WTC11 (cell line): ENCODE measurements at regions not wholly inside any gene's neighbourhood (a gene's known extent, or its start where the extent isn't known, plus 50 kb on each side); places are given as distances from the start of the nearest gene placed in this dataset.

Experiments used
- ATAC-seq: fragments of 200-7000 bp; cut with Tn5 transposase; 2 replicates; pipeline ENCODE4 v1.10.0; 2021; ENCODE audit warnings: mild to moderate bottlenecking, moderate library complexity
- CTCF ChIA-PET: fragments of 300-600 bp; sonication (Branson Sonifier 250); formaldehyde crosslinking; loops from one replicate; lab custom pipeline; 2021; ENCODE audit warnings: antibody characterized with exemption; lab: Charles Lee
- POLR2A ChIA-PET: fragments of 350-600 bp; sonication (Branson Sonifier 250); formaldehyde crosslinking; loops from one replicate; lab custom pipeline; 2021; ENCODE audit warnings: antibody characterized with exemption; lab: Charles Lee
- DNase-seq: peaks from one replicate; pipeline ENCODE4 v3.0.0; 2021; ENCODE audit warnings: low spot score
- H3K27ac Mint-ChIP-seq: 2 replicates; pipeline ENCODE4 v1.8.0; 2021; ENCODE audit warnings: mixed read lengths
- H3K27me3 Mint-ChIP-seq: 2 replicates; pipeline ENCODE4 v1.8.0; 2021; ENCODE audit warnings: low read depth, mild to moderate bottlenecking, moderate library complexity, mixed read lengths
- H3K36me3 Mint-ChIP-seq: 2 replicates; pipeline ENCODE4 v1.8.0; 2021; ENCODE audit warnings: mixed read lengths
- H3K4me1 Mint-ChIP-seq: 2 replicates; pipeline ENCODE4 v1.8.0; 2022; ENCODE audit warnings: mixed read lengths
- H3K4me3 Mint-ChIP-seq: 2 replicates; pipeline ENCODE4 v1.8.0; 2021; ENCODE audit warnings: mild to moderate bottlenecking, moderate library complexity, mixed read lengths
- H3K9me3 Mint-ChIP-seq: 2 replicates; pipeline ENCODE4 v1.8.0; 2021; ENCODE audit warnings: mixed read lengths
- AFF4 ChIP-seq: sonication (generic); formaldehyde crosslinking; IDR thresholded peaks from 2 replicates; pipeline ENCODE4 v1.8.1; 2023; ENCODE audit warnings: mild to moderate bottlenecking, missing genetic modification reagents, borderline replicate concordance
- E2F1 ChIP-seq: sonication (generic); formaldehyde crosslinking; IDR thresholded peaks from 2 replicates; pipeline ENCODE4 v1.8.0; 2022; ENCODE audit warnings: mild to moderate bottlenecking, missing genetic modification reagents
- ELF4 ChIP-seq: sonication (generic); formaldehyde crosslinking; IDR thresholded peaks from 2 replicates; pipeline ENCODE4 v1.8.1; 2022; ENCODE audit warnings: low read depth, mild to moderate bottlenecking, moderate library complexity, missing genetic modification reagents
- ERG ChIP-seq: fragments of 250-450 bp; sonication (Bioruptor Pico); IDR thresholded peaks from 2 replicates; pipeline ENCODE4 v1.8.0; 2021; ENCODE audit warnings: mild to moderate bottlenecking
- GABPB1 ChIP-seq: sonication (generic); formaldehyde crosslinking; IDR thresholded peaks from 2 replicates; pipeline ENCODE4 v1.8.1; 2023; ENCODE audit warnings: mild to moderate bottlenecking, missing genetic modification reagents
- JAZF1 ChIP-seq: fragments of 250-450 bp; sonication (Bioruptor Pico); IDR thresholded peaks from 2 replicates; pipeline ENCODE4 v1.9.0; 2021; ENCODE audit warnings: moderate library complexity, mild to moderate bottlenecking, inconsistent platforms
- MAX ChIP-seq: sonication (generic); formaldehyde crosslinking; IDR thresholded peaks from 2 replicates; pipeline ENCODE4 v1.8.0; 2022; ENCODE audit warnings: mild to moderate bottlenecking, missing genetic modification reagents
- NFATC4 ChIP-seq: fragments of 250-450 bp; sonication (Bioruptor Pico); IDR thresholded peaks from 2 replicates; pipeline ENCODE4 v1.9.0; 2021; ENCODE audit warnings: mild to moderate bottlenecking
- NFE2L1 ChIP-seq: sonication (generic); formaldehyde crosslinking; IDR thresholded peaks from 2 replicates; pipeline ENCODE4 v1.8.1; 2023; ENCODE audit warnings: missing genetic modification reagents
- NR1H2 ChIP-seq: sonication (generic); formaldehyde crosslinking; IDR thresholded peaks from 2 replicates; pipeline ENCODE4 v1.9.0; 2021; ENCODE audit warnings: mild to moderate bottlenecking, moderate library complexity, missing genetic modification reagents
- RELA ChIP-seq: sonication (generic); formaldehyde crosslinking; IDR thresholded peaks from 2 replicates; pipeline ENCODE4 v1.8.1; 2022; ENCODE audit warnings: missing genetic modification reagents, mild to moderate bottlenecking, borderline replicate concordance
- SMAD4 ChIP-seq: sonication (generic); formaldehyde crosslinking; IDR thresholded peaks from 2 replicates; pipeline ENCODE4 v1.8.0; 2022; ENCODE audit warnings: mild to moderate bottlenecking, missing genetic modification reagents
- TEAD4 ChIP-seq: sonication (generic); formaldehyde crosslinking; IDR thresholded peaks from 2 replicates; pipeline ENCODE4 v1.8.0; 2022; ENCODE audit warnings: mild to moderate bottlenecking, missing genetic modification reagents
- USF1 ChIP-seq: sonication (generic); formaldehyde crosslinking; IDR thresholded peaks from 2 replicates; pipeline ENCODE4 v1.8.0; 2022; ENCODE audit warnings: mild to moderate bottlenecking, missing genetic modification reagents
- ZNF219 ChIP-seq: sonication (generic); formaldehyde crosslinking; IDR thresholded peaks from 2 replicates; pipeline ENCODE4 v1.8.0; 2023; ENCODE audit warnings: missing genetic modification reagents, mild to moderate bottlenecking, borderline replicate concordance
- ZNF317 ChIP-seq: sonication (generic); formaldehyde crosslinking; IDR thresholded peaks from 2 replicates; pipeline ENCODE4 v1.8.1; 2023; ENCODE audit warnings: low read depth, mild to moderate bottlenecking, moderate library complexity, missing genetic modification reagents, borderline replicate concordance
- TF ChIP-seq, protein P1 (sequence below): fragments of 250-450 bp; sonication (Bioruptor Pico); IDR thresholded peaks from 2 replicates; pipeline ENCODE4 v1.9.0; 2021; ENCODE audit warnings: moderate library complexity, mild to moderate bottlenecking, inconsistent platforms, borderline replicate concordance
- TF ChIP-seq, protein P2 (sequence below): sonication (generic); formaldehyde crosslinking; IDR thresholded peaks from 2 replicates; pipeline ENCODE4 v1.8.1; 2022; ENCODE audit warnings: mild to moderate bottlenecking, missing genetic modification reagents, moderate library complexity, borderline replicate concordance
- TF ChIP-seq, protein P3 (sequence below): sonication (generic); formaldehyde crosslinking; IDR thresholded peaks from 2 replicates; pipeline ENCODE4 v1.8.1; 2022; ENCODE audit warnings: low read depth, missing genetic modification reagents, borderline replicate concordance

GRCh38 chr21:16372586-16372985 is 642.8 kb downstream of the USP25 start:
- POLR2A ChIA-PET = no interaction called here
- H3K27me3 Mint-ChIP-seq = no peaks in the 10 kb centered on the region
- TF ChIP-seq E2F1 (CRISPR knock-in tag) (no peak), MAX (no peak), ZNF317 (CRISPR knock-in tag) (no peak), RELA (CRISPR knock-in tag) (no peak), SMAD4 (CRISPR knock-in tag) (no peak), TEAD4 (CRISPR knock-in tag) (no peak), AFF4 (no peak), GABPB1 (CRISPR knock-in tag) (no peak)
- TF ChIP-seq, protein P1, sequence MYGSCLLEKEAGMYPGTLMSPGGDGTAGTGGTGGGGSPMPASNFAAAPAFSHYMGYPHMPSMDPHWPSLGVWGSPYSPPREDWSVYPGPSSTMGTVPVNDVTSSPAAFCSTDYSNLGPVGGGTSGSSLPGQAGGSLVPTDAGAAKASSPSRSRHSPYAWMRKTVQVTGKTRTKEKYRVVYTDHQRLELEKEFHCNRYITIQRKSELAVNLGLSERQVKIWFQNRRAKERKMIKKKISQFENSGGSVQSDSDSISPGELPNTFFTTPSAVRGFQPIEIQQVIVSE (CRISPR knock-in tag) = no peak
- TF ChIP-seq, protein P2, sequence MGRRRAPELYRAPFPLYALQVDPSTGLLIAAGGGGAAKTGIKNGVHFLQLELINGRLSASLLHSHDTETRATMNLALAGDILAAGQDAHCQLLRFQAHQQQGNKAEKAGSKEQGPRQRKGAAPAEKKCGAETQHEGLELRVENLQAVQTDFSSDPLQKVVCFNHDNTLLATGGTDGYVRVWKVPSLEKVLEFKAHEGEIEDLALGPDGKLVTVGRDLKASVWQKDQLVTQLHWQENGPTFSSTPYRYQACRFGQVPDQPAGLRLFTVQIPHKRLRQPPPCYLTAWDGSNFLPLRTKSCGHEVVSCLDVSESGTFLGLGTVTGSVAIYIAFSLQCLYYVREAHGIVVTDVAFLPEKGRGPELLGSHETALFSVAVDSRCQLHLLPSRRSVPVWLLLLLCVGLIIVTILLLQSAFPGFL (CRISPR knock-in tag) = no peak
- TF ChIP-seq, protein P3, sequence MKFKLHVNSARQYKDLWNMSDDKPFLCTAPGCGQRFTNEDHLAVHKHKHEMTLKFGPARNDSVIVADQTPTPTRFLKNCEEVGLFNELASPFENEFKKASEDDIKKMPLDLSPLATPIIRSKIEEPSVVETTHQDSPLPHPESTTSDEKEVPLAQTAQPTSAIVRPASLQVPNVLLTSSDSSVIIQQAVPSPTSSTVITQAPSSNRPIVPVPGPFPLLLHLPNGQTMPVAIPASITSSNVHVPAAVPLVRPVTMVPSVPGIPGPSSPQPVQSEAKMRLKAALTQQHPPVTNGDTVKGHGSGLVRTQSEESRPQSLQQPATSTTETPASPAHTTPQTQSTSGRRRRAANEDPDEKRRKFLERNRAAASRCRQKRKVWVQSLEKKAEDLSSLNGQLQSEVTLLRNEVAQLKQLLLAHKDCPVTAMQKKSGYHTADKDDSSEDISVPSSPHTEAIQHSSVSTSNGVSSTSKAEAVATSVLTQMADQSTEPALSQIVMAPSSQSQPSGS (CRISPR knock-in tag) = no peak
- TF ChIP-seq, all 79 proteins: peak for 0
- Mint-ChIP-seq H3K27ac (no peak overlapping the region), H3K4me1 (no peaks in the 10 kb centered on the region), H3K4me3 (no peak overlapping the region), H3K36me3 (no peaks in the 10 kb centered on the region), H3K9me3 (no peaks in the 10 kb centered on the region)
- CTCF ChIA-PET = interaction anchor here (0.7 kb wide), 1 partner anchor 33 kb away, joined by 3 read pairs; no protein-coding TSS in a partner anchor
- ATAC-seq = no peak
- DNase-seq = no peak

GRCh38 chr21:16376673-16377072 is 646.9 kb downstream of the USP25 start:
- POLR2A ChIA-PET = no interaction called here
- no peak for DNase-seq
- TF ChIP-seq ZNF219 = no peak
- no peak for TF ChIP-seq ERG (CRISPR knock-in tag)
- TF ChIP-seq NFATC4 (CRISPR knock-in tag) = no peak
- no peak for TF ChIP-seq NR1H2 (CRISPR knock-in tag)
- TF ChIP-seq, protein P1 (CRISPR knock-in tag) = no peak
- TF ChIP-seq ZNF317 (CRISPR knock-in tag) = no peak
- TF ChIP-seq USF1 (CRISPR knock-in tag) = no peak
- TF ChIP-seq JAZF1 = no peak
- no peak for TF ChIP-seq NFE2L1
- TF ChIP-seq ELF4 (CRISPR knock-in tag) = no peak
- TF ChIP-seq, all 79 proteins: peak for 0
- H3K36me3 Mint-ChIP-seq = no peaks in the 10 kb centered on the region
- no peaks in the 10 kb centered on the region for H3K27me3 Mint-ChIP-seq
- no peaks in the 10 kb centered on the region for H3K9me3 Mint-ChIP-seq
- H3K4me3 Mint-ChIP-seq = no peak overlapping the region
- H3K4me1 Mint-ChIP-seq = no peaks in the 10 kb centered on the region
- no peak overlapping the region for H3K27ac Mint-ChIP-seq
- CTCF ChIA-PET = no interaction called here
- no peak for ATAC-seq
